CD4-positive, alpha-beta memory T cell (primary cell): ENCODE measurements at regions not wholly inside any gene's neighbourhood (a gene's known extent, or its start where the extent isn't known, plus 50 kb on each side); places are given as distances from the start of the nearest gene placed in this dataset.

Experiments used
- CTCF ChIA-PET: fragments of 350-600 bp; sonication (Branson Sonifier 250); formaldehyde crosslinking; loops from one replicate; lab custom pipeline; 2021; ENCODE audit warnings: inconsistent platforms; ENCODE audit not compliant: partially characterized antibody; lab: Charles Lee
- POLR2A ChIA-PET: fragments of 350-600 bp; sonication (Branson Sonifier 250); formaldehyde crosslinking; loops from one replicate; lab custom pipeline; 2021; ENCODE audit not compliant: partially characterized antibody; lab: Charles Lee
- DNase-seq, 5 donors: peaks; one replicate each; pipeline versions ENCODE4 v3.0.0 to v3.0.0-alpha.2; 2020 to 2022; ENCODE audit warnings: mixed read lengths in 1 of 5
- H3K27ac ChIP-seq: one replicate; pipeline ENCODE4 v1.7.0; 2013; ENCODE audit warnings: low read depth, low read length
- H3K27me3 ChIP-seq: 2 replicates; pipeline ENCODE4 v1.7.0; 2013; ENCODE audit warnings: mild to moderate bottlenecking, low read length, moderate library complexity; ENCODE audit not compliant: insufficient read depth
- H3K36me3 ChIP-seq: 2 replicates; pipeline ENCODE4 v1.7.0; 2013; ENCODE audit warnings: mild to moderate bottlenecking, low read length, moderate library complexity; ENCODE audit not compliant: insufficient read depth
- H3K4me1 ChIP-seq: 2 replicates; pipeline ENCODE4 v1.7.0; 2013; ENCODE audit warnings: mild to moderate bottlenecking, low read length, moderate library complexity; ENCODE audit not compliant: insufficient read depth
- H3K4me3 ChIP-seq, 2 donors: one replicate each; pipeline ENCODE4 v1.7.0; 2013; ENCODE audit warnings: low read length in 2 of 2, mild to moderate bottlenecking in 1 of 2
- H3K9me3 ChIP-seq, 2 donors: one replicate each; pipeline ENCODE4 v1.7.0; 2013; ENCODE audit warnings: low read length in 2 of 2, control low read depth in 1 of 2; ENCODE audit not compliant: control insufficient read depth in 1 of 2
- H3K27ac Mint-ChIP-seq, 7 donors: one replicate each; pipeline ENCODE4 v1.8.0; 2020 to 2021; ENCODE audit warnings: mixed read lengths in 7 of 7, mild to moderate bottlenecking in 6 of 7, inconsistent platforms in 3 of 7, moderate library complexity in 3 of 7
- H3K27me3 Mint-ChIP-seq, 2 donors: one replicate each; pipeline ENCODE4 v1.8.0; 2020 to 2021; ENCODE audit warnings: mixed read lengths in 2 of 2
- H3K36me3 Mint-ChIP-seq, 2 donors: one replicate each; pipeline ENCODE4 v1.8.0; 2020 to 2021; ENCODE audit warnings: mixed read lengths in 2 of 2, inconsistent platforms in 1 of 2, mild to moderate bottlenecking in 1 of 2
- H3K4me1 Mint-ChIP-seq, 4 donors: one replicate each; pipeline ENCODE4 v1.8.0; 2020 to 2021; ENCODE audit warnings: mixed read lengths in 4 of 4, mild to moderate bottlenecking in 1 of 4
- H3K4me3 Mint-ChIP-seq, 8 donors: one replicate each; pipeline ENCODE4 v1.8.0; 2020 to 2021; ENCODE audit warnings: mixed read lengths in 8 of 8, mild to moderate bottlenecking in 7 of 8, moderate library complexity in 6 of 8, inconsistent platforms in 3 of 8
- H3K9me3 Mint-ChIP-seq, 8 donors: one replicate each; pipeline ENCODE4 v1.8.0; 2020 to 2021; ENCODE audit warnings: mixed read lengths in 8 of 8, mild to moderate bottlenecking in 5 of 8, inconsistent platforms in 3 of 8, moderate library complexity in 1 of 8
- intact Hi-C: fragments of 100-400 bp; cut with micrococcal nuclease; formaldehyde crosslinking; loops from one replicate; pipeline ENCODE4 v1.15.1; 2023

GRCh38 chr14:56905282-56905681 lies 95.0 kb upstream of the OTX2 start:
- Mint-ChIP-seq H3K36me3 (no peaks in the 10 kb centered on the region), H3K4me3 (no peak overlapping the region), H3K27ac (no peak overlapping the region), H3K4me1 (no peaks in the 10 kb centered on the region), H3K27me3 (peaks cover 0 to 2% of the 10 kb centered on the region in 2 donors), H3K9me3 (peaks cover 0 to 4% (median 0%) of the 10 kb centered on the region in 8 donors)
- no peak for DNase-seq
- no peak overlapping the region for H3K27ac ChIP-seq
- H3K9me3 ChIP-seq = no peaks in the 10 kb centered on the region
- no peaks in the 10 kb centered on the region for H3K36me3 ChIP-seq
- no peaks in the 10 kb centered on the region for H3K4me1 ChIP-seq
- no peaks in the 10 kb centered on the region for H3K27me3 ChIP-seq
- no peak overlapping the region for H3K4me3 ChIP-seq
- intact Hi-C loops = no loop called here
- ChIA-PET CTCF (no interaction called here), POLR2A (no interaction called here)

GRCh38 chr14:56903304-56903969 lies 93.2 kb upstream of the OTX2 start:
- no peak overlapping the region for H3K27ac ChIP-seq
- no peaks in the 10 kb centered on the region for H3K36me3 ChIP-seq
- Mint-ChIP-seq H3K4me1 (no peaks in the 10 kb centered on the region), H3K9me3 (peaks cover 0 to 4% (median 0%) of the 10 kb centered on the region in 8 donors), H3K4me3 (no peak overlapping the region), H3K27me3 (peaks cover 0 to 2% of the 10 kb centered on the region in 2 donors), H3K36me3 (no peaks in the 10 kb centered on the region), H3K27ac (no peak overlapping the region)
- no peaks in the 10 kb centered on the region for H3K4me1 ChIP-seq
- CTCF ChIA-PET = no interaction called here
- H3K9me3 ChIP-seq = no peaks in the 10 kb centered on the region
- no peak overlapping the region for H3K4me3 ChIP-seq
- POLR2A ChIA-PET = no interaction called here
- DNase-seq = no peak
- intact Hi-C loops = no loop called here
- no peaks in the 10 kb centered on the region for H3K27me3 ChIP-seq

- Mint-ChIP-seq H3K9me3 (peaks cover 0 to 4% (median 0%) of the 10 kb centered on the region in 8 donors), H3K36me3 (no peaks in the 10 kb centered on the region), H3K27me3 (peaks cover 0 to 2% of the 10 kb centered on the region in 2 donors), H3K4me3 (no peak overlapping the region), H3K4me1 (no peaks in the 10 kb centered on the region), H3K27ac (no peak overlapping the region)
- no peaks in the 10 kb centered on the region for H3K27me3 ChIP-seq
- no peaks in the 10 kb centered on the region for H3K36me3 ChIP-seq
- POLR2A ChIA-PET = no interaction called here
- H3K4me1 ChIP-seq = no peaks in the 10 kb centered on the region
- H3K9me3 ChIP-seq = no peaks in the 10 kb centered on the region
- intact Hi-C loops = no loop called here
- H3K4me3 ChIP-seq = no peak overlapping the region
- CTCF ChIA-PET = no interaction called here
- H3K27ac ChIP-seq = no peak overlapping the region
- no peak for DNase-seq
These were observed 92.1 kb upstream of the OTX2 start for GRCh38 chr14:56902385-56902784.

- H3K27ac ChIP-seq = no peak overlapping the region
- DNase-seq = no peak
- H3K36me3 Mint-ChIP-seq = no peaks in the 10 kb centered on the region
- CTCF ChIA-PET = interaction anchor here (1.2 kb wide), 1 partner anchor 9 kb away, joined by 3 read pairs; no protein-coding TSS in a partner anchor
- H3K36me3 ChIP-seq = no peaks in the 10 kb centered on the region
- H3K9me3 Mint-ChIP-seq = peaks cover 0 to 3% (median 0%) of the 10 kb centered on the region in 8 donors
- H3K9me3 ChIP-seq = no peaks in the 10 kb centered on the region
- H3K27me3 Mint-ChIP-seq = peaks cover 0 to 4% of the 10 kb centered on the region in 2 donors
- no peaks in the 10 kb centered on the region for H3K4me1 Mint-ChIP-seq
- H3K27me3 ChIP-seq = no peaks in the 10 kb centered on the region
- intact Hi-C loops = no loop called here
- no peak overlapping the region for H3K27ac Mint-ChIP-seq
- no peak overlapping the region for H3K4me3 Mint-ChIP-seq
- no peak overlapping the region for H3K4me3 ChIP-seq
- H3K4me1 ChIP-seq = no peaks in the 10 kb centered on the region
- POLR2A ChIA-PET = no interaction called here
These were observed 90.4 kb upstream of the OTX2 start for GRCh38 chr14:56900726-56901125.

- intact Hi-C loops = no loop called here
- Mint-ChIP-seq H3K36me3 (no peaks in the 10 kb centered on the region), H3K27me3 (peaks cover 3 to 7% of the 10 kb centered on the region in 2 donors), H3K4me3 (no peak overlapping the region), H3K4me1 (no peaks in the 10 kb centered on the region), H3K27ac (no peak overlapping the region), H3K9me3 (peaks cover 0 to 3% (median 0%) of the 10 kb centered on the region in 8 donors)
- Histone ChIP-seq H3K36me3 (no peaks in the 10 kb centered on the region), H3K27me3 (no peaks in the 10 kb centered on the region), H3K9me3 (no peaks in the 10 kb centered on the region), H3K4me3 (no peak overlapping the region), H3K4me1 (no peaks in the 10 kb centered on the region), H3K27ac (no peak overlapping the region)
- CTCF ChIA-PET = no interaction called here
- POLR2A ChIA-PET = no interaction called here
- DNase-seq = no peak
These were observed 89.5 kb upstream of the OTX2 start for GRCh38 chr14:56899829-56900228.

- peaks cover 9 to 17% of the 10 kb centered on the region in 2 donors for H3K27me3 Mint-ChIP-seq
- Histone ChIP-seq H3K36me3 (no peaks in the 10 kb centered on the region), H3K27ac (no peak overlapping the region), H3K4me3 (no peak overlapping the region), H3K4me1 (no peaks in the 10 kb centered on the region), H3K27me3 (peaks cover 4% of the 10 kb centered on the region), H3K9me3 (no peaks in the 10 kb centered on the region)
- peaks cover 0 to 7% (median 0%) of the 10 kb centered on the region in 8 donors for H3K9me3 Mint-ChIP-seq
- H3K27ac Mint-ChIP-seq = no peak overlapping the region
- POLR2A ChIA-PET = no interaction called here
- H3K4me1 Mint-ChIP-seq = no peaks in the 10 kb centered on the region
- H3K36me3 Mint-ChIP-seq = no peaks in the 10 kb centered on the region
- CTCF ChIA-PET = no interaction called here
- intact Hi-C loops = no loop called here
- DNase-seq = no peak
- H3K4me3 Mint-ChIP-seq = no peak overlapping the region
These were observed 86.6 kb upstream of the OTX2 start for GRCh38 chr14:56896922-56897321.

- Mint-ChIP-seq H3K27me3 (peaks cover 9 to 17% of the 10 kb centered on the region in 2 donors), H3K9me3 (peaks cover 0 to 7% (median 0%) of the 10 kb centered on the region in 8 donors), H3K27ac (no peak overlapping the region), H3K36me3 (no peaks in the 10 kb centered on the region), H3K4me3 (no peak overlapping the region), H3K4me1 (no peaks in the 10 kb centered on the region)
- ChIA-PET POLR2A (no interaction called here), CTCF (no interaction called here)
- no peak overlapping the region for H3K27ac ChIP-seq
- no peak overlapping the region for H3K4me3 ChIP-seq
- DNase-seq = no peak
- H3K9me3 ChIP-seq = no peaks in the 10 kb centered on the region
- intact Hi-C loops = no loop called here
- peaks cover 5% of the 10 kb centered on the region for H3K27me3 ChIP-seq
- no peaks in the 10 kb centered on the region for H3K4me1 ChIP-seq
- no peaks in the 10 kb centered on the region for H3K36me3 ChIP-seq
These were observed 86.0 kb upstream of the OTX2 start for GRCh38 chr14:56896231-56896630.
